HEK293 (cell line): ENCODE measurements at regions not wholly inside any gene's neighbourhood (a gene's known extent, or its start where the extent isn't known, plus 50 kb on each side); places are given as distances from the start of the nearest gene placed in this dataset.

Experiments
- CTCF ChIA-PET: fragments of 350-600 bp; formaldehyde crosslinking; extraction: SDS; loops from one replicate; lab custom pipeline; 2021; ENCODE audit warnings: antibody characterized with exemption; lab: Yijun Ruan, JAX
- POLR2A ChIA-PET: fragments of 300-600 bp; formaldehyde crosslinking; extraction: SDS; loops from one replicate; lab custom pipeline; 2020; ENCODE audit warnings: antibody characterized with exemption, inconsistent platforms; lab: Yijun Ruan, JAX
- H3K27ac ChIP-seq: fragments of 200-500 bp; sonication (Bioruptor generic); 2 replicates; pipeline ENCODE4 v1.5.1; 2014; ENCODE audit warnings: low read depth, low read length, control low read depth, inconsistent platforms; ENCODE audit errors: extremely low read depth
- H3K36me3 ChIP-seq, 2 experiments: fragments of 200-500 bp in 1 of 2; sonication (Bioruptor generic) in 1 of 2; 1 replicate in 1 of 2; 2 replicates in 1 of 2; pipeline ENCODE4 v1.5.1; 2014 to 2017; ENCODE audit warnings: inconsistent platforms in 2 of 2, low read length in 2 of 2; ENCODE audit not compliant: control insufficient read depth in 2 of 2, insufficient read depth in 1 of 2
- H3K4me1 ChIP-seq: fragments of 200-500 bp; sonication (Bioruptor generic); 2 replicates; pipeline ENCODE4 v1.5.1; 2014; ENCODE audit warnings: mild to moderate bottlenecking, low read length, inconsistent platforms; ENCODE audit not compliant: control insufficient read depth, insufficient read depth
- H3K4me3 ChIP-seq: 2 replicates; pipeline ENCODE4 v1.5.1; 2011; ENCODE audit warnings: low read depth, mild to moderate bottlenecking, control low read depth, low read length, moderate library complexity
- H3K9me3 ChIP-seq: fragments of 200-500 bp; sonication (Bioruptor generic); 2 replicates; pipeline ENCODE4 v1.5.1; 2014; ENCODE audit warnings: low read depth, low read length, inconsistent platforms; ENCODE audit not compliant: control insufficient read depth, insufficient read depth
- KLF9 ChIP-seq: fragments of 450-650 bp; formaldehyde crosslinking; IDR thresholded peaks from 2 replicates; pipeline ENCODE4 v1.5.1; 2016; ENCODE audit warnings: missing biosample characterization, missing genetic modification characterization, low read depth
- SALL2 ChIP-seq: fragments of 450-650 bp; formaldehyde crosslinking; IDR thresholded peaks from 2 replicates; pipeline ENCODE4 v1.5.0; 2017; ENCODE audit warnings: missing biosample characterization, mild to moderate bottlenecking, missing genetic modification characterization, borderline replicate concordance
- SCRT2 ChIP-seq: fragments of 450-650 bp; formaldehyde crosslinking; IDR thresholded peaks from 2 replicates; pipeline ENCODE4 v1.5.1; 2016; ENCODE audit warnings: missing biosample characterization, missing genetic modification characterization
- SP3 ChIP-seq: fragments of 450-650 bp; formaldehyde crosslinking; IDR thresholded peaks from 2 replicates; pipeline ENCODE4 v1.5.1; 2016; ENCODE audit warnings: missing biosample characterization, missing genetic modification characterization
- ZEB2 ChIP-seq: fragments of 450-650 bp; formaldehyde crosslinking; IDR thresholded peaks from 2 replicates; pipeline ENCODE4 v1.5.1; 2016; ENCODE audit warnings: missing biosample characterization, missing genetic modification characterization
- ZFP37 ChIP-seq: fragments of 450-650 bp; formaldehyde crosslinking; IDR thresholded peaks from 2 replicates; pipeline ENCODE4 v1.5.1; 2016; ENCODE audit warnings: missing biosample characterization, missing genetic modification characterization
- ZNF2 ChIP-seq: fragments of 450-650 bp; formaldehyde crosslinking; IDR thresholded peaks from 2 replicates; pipeline ENCODE4 v1.5.1; 2016; ENCODE audit warnings: missing biosample characterization, missing genetic modification characterization
- ZNF266 ChIP-seq: fragments of 450-650 bp; formaldehyde crosslinking; IDR thresholded peaks from 2 replicates; pipeline ENCODE4 v1.5.1; 2016; ENCODE audit warnings: missing biosample characterization, missing genetic modification characterization, low read depth
- ZNF292 ChIP-seq: fragments of 450-650 bp; formaldehyde crosslinking; IDR thresholded peaks from 2 replicates; pipeline ENCODE4 v1.5.1; 2016; ENCODE audit warnings: low read depth, missing biosample characterization, missing genetic modification characterization, borderline replicate concordance
- ZNF302 ChIP-seq: fragments of 450-650 bp; formaldehyde crosslinking; IDR thresholded peaks from 2 replicates; pipeline ENCODE4 v1.5.1; 2016; ENCODE audit warnings: missing biosample characterization, missing genetic modification characterization, low read depth
- ZNF501 ChIP-seq: fragments of 450-650 bp; formaldehyde crosslinking; IDR thresholded peaks from 2 replicates; pipeline ENCODE4 v1.5.1; 2016; ENCODE audit warnings: missing biosample characterization, missing genetic modification characterization
- ZNF514 ChIP-seq: fragments of 450-650 bp; formaldehyde crosslinking; IDR thresholded peaks from 2 replicates; pipeline ENCODE4 v1.5.1; 2016; ENCODE audit warnings: missing biosample characterization, missing genetic modification characterization
- ZNF561 ChIP-seq: fragments of 450-650 bp; IDR thresholded peaks from 2 replicates; pipeline ENCODE4 v1.5.1; 2018; ENCODE audit warnings: missing biosample characterization, missing genetic modification characterization, borderline replicate concordance
- ZNF785 ChIP-seq: fragments of 450-650 bp; formaldehyde crosslinking; IDR thresholded peaks from 2 replicates; pipeline ENCODE4 v1.5.1; 2016; ENCODE audit warnings: missing biosample characterization, missing genetic modification characterization
- ZNF837 ChIP-seq: fragments of 450-650 bp; formaldehyde crosslinking; IDR thresholded peaks from 2 replicates; pipeline ENCODE4 v1.5.1; 2016; ENCODE audit warnings: missing biosample characterization, missing genetic modification characterization
- TF ChIP-seq, protein P1 (sequence below): fragments of 450-650 bp; formaldehyde crosslinking; IDR thresholded peaks from 2 replicates; pipeline ENCODE4 v1.5.1; 2016; ENCODE audit warnings: missing biosample characterization, missing genetic modification characterization, borderline replicate concordance
- TF ChIP-seq, protein P2 (sequence below): fragments of 450-650 bp; formaldehyde crosslinking; IDR thresholded peaks from 2 replicates; pipeline ENCODE4 v1.5.1; 2016; ENCODE audit warnings: missing biosample characterization, missing genetic modification characterization
- TF ChIP-seq, protein P3 (sequence below): fragments of 450-650 bp; formaldehyde crosslinking; IDR thresholded peaks from 2 replicates; pipeline ENCODE4 v1.5.1; 2017; ENCODE audit warnings: missing biosample characterization, missing genetic modification characterization
- TF ChIP-seq, protein P4 (sequence below): fragments of 450-650 bp; formaldehyde crosslinking; IDR thresholded peaks from 2 replicates; pipeline ENCODE4 v1.5.1; 2017; ENCODE audit warnings: missing biosample characterization, missing genetic modification characterization

DNA sequence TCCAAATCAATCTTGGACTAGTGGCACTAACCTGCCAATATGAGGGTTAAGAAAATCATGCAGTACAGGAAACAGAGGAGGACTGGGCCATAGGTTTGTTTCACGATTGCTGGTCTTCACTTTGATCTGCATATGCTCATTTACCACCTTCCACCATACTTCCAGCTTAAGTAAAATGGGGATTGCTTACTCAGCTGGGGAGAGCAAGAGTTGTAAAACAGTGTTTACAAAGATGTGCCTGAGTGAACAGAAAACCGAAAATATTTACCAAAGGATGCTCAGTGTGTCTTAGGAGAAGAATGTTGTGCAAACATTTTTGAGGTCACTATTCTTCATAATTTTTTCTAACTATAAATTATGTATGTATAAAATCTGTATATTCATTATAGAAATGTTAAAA, 65.1 kb upstream of the DNAH5 start (continued):
- no peak for TF ChIP-seq ZNF501 (tag by site-specific recombination)

DNA sequence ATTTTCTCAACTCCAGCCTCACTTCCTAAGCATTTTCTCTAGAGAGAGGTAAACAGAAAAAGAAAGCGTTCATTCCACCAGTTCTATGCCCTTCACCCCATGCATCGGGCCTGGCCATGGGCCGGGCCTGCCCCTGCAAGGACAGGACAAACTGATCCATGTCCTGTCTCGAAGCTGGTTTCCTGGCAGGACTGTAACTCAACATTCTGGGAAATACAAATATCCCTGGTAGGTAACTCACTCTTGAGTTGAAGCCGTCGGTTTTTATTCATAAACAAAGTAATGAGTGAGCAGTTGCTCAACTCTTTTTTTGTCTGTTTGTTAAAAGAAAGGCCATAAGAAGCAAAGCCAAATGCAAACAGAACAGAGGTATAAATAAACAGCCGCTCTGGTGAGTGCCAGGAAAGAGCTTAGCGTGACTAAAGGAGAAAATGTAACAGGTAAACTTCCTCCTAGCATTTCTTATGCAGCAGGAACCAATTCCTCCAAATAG, 64.4 kb upstream of the DNAH5 start:
- Histone ChIP-seq H3K4me3 (no peak overlapping the region), H3K4me1 (peaks cover 18% of the 10 kb centered on the region), H3K36me3 (no peaks in the 10 kb centered on the region), H3K9me3 (no peaks in the 10 kb centered on the region), H3K27ac (no peak overlapping the region)
- CTCF ChIA-PET = interaction anchor here (0.9 kb wide), 1 partner anchor 21 kb away, joined by 3 read pairs; no protein-coding TSS in a partner anchor
- POLR2A ChIA-PET = no interaction called here
- no peak for TF ChIP-seq ZNF785 (tag by site-specific recombination)
- 0 out of 2 replicates have a peak, but pooled peaks have one; percentile 18 for TF ChIP-seq SCRT2 (tag by site-specific recombination)
- TF ChIP-seq, protein P1, sequence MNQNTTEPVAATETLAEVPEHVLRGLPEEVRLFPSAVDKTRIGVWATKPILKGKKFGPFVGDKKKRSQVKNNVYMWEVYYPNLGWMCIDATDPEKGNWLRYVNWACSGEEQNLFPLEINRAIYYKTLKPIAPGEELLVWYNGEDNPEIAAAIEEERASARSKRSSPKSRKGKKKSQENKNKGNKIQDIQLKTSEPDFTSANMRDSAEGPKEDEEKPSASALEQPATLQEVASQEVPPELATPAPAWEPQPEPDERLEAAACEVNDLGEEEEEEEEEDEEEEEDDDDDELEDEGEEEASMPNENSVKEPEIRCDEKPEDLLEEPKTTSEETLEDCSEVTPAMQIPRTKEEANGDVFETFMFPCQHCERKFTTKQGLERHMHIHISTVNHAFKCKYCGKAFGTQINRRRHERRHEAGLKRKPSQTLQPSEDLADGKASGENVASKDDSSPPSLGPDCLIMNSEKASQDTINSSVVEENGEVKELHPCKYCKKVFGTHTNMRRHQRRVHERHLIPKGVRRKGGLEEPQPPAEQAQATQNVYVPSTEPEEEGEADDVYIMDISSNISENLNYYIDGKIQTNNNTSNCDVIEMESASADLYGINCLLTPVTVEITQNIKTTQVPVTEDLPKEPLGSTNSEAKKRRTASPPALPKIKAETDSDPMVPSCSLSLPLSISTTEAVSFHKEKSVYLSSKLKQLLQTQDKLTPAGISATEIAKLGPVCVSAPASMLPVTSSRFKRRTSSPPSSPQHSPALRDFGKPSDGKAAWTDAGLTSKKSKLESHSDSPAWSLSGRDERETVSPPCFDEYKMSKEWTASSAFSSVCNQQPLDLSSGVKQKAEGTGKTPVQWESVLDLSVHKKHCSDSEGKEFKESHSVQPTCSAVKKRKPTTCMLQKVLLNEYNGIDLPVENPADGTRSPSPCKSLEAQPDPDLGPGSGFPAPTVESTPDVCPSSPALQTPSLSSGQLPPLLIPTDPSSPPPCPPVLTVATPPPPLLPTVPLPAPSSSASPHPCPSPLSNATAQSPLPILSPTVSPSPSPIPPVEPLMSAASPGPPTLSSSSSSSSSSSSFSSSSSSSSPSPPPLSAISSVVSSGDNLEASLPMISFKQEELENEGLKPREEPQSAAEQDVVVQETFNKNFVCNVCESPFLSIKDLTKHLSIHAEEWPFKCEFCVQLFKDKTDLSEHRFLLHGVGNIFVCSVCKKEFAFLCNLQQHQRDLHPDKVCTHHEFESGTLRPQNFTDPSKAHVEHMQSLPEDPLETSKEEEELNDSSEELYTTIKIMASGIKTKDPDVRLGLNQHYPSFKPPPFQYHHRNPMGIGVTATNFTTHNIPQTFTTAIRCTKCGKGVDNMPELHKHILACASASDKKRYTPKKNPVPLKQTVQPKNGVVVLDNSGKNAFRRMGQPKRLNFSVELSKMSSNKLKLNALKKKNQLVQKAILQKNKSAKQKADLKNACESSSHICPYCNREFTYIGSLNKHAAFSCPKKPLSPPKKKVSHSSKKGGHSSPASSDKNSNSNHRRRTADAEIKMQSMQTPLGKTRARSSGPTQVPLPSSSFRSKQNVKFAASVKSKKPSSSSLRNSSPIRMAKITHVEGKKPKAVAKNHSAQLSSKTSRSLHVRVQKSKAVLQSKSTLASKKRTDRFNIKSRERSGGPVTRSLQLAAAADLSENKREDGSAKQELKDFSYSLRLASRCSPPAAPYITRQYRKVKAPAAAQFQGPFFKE = no peak
- no peak for TF ChIP-seq ZFP37 (tag by site-specific recombination)

DNA sequence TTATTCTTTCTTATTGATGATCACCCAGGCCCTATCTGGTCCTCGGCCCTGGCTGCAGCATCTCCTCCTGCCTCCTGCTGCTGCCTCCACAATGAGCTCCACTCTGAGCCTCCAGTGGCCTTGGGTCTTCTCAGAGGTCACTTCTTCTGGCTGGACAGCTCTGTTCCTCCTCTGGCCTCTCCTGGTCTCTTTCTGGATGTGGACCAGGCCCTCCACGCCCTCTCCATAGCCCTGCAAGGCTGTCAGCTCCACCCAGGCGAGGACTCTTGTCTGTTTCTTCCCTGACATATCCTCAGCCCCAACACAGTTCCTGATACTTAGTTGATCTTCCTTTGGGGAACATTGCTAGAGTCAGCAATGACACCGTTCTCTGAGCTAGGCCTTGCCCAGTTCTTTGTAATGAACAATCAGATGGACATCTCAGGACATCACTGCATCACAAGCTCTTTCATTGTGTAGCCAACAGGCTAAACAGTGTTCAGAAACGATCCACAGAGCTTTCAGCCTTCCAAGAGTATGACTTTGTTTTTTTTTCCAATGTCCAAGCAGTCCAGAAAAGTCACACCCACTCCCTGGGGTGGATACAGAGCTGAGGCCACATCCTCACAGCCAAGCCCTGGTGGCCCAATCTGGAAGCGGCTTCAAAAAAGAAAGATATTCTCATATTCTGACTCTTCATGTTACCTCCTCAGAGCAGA, 62.5 kb upstream of the DNAH5 start:
- POLR2A ChIA-PET = interaction anchor here (1.6 kb wide), 1 partner anchor 10 kb away, joined by 6 read pairs; no protein-coding TSS in a partner anchor
- CTCF ChIA-PET = interaction anchor here (0.7 to 1.2 kb wide), 5 partner anchors 12 to 263 kb away, joined by 3 to 4 read pairs (median 3); no protein-coding TSS in a partner anchor
- TF ChIP-seq SALL2 (tag by site-specific recombination) (no peak), ZNF837 (no peak), ZNF292 (tag by site-specific recombination) (no peak), ZNF266 (tag by site-specific recombination) (no peak), ZNF514 (no peak), KLF9 (tag by site-specific recombination) (no peak), ZNF561 (tag by site-specific recombination) (no peak), ZNF302 (tag by site-specific recombination) (no peak), ZNF2 (tag by site-specific recombination) (no peak), ZEB2 (tag by site-specific recombination) (no peak), SP3 (tag by site-specific recombination) (no peak)
- TF ChIP-seq, protein P2, sequence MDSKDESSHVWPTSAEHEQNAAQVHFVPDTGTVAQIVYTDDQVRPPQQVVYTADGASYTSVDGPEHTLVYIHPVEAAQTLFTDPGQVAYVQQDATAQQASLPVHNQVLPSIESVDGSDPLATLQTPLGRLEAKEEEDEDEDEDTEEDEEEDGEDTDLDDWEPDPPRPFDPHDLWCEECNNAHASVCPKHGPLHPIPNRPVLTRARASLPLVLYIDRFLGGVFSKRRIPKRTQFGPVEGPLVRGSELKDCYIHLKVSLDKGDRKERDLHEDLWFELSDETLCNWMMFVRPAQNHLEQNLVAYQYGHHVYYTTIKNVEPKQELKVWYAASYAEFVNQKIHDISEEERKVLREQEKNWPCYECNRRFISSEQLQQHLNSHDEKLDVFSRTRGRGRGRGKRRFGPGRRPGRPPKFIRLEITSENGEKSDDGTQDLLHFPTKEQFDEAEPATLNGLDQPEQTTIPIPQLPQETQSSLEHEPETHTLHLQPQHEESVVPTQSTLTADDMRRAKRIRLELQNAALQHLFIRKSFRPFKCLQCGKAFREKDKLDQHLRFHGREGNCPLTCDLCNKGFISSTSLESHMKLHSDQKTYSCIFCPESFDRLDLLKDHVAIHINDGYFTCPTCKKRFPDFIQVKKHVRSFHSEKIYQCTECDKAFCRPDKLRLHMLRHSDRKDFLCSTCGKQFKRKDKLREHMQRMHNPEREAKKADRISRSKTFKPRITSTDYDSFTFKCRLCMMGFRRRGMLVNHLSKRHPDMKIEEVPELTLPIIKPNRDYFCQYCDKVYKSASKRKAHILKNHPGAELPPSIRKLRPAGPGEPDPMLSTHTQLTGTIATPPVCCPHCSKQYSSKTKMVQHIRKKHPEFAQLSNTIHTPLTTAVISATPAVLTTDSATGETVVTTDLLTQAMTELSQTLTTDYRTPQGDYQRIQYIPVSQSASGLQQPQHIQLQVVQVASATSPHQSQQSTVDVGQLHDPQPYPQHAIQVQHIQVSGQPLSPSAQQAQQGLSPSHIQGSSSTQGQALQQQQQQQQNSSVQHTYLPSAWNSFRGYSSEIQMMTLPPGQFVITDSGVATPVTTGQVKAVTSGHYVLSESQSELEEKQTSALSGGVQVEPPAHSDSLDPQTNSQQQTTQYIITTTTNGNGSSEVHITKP (tag by site-specific recombination) = no peak
- TF ChIP-seq, protein P3, sequence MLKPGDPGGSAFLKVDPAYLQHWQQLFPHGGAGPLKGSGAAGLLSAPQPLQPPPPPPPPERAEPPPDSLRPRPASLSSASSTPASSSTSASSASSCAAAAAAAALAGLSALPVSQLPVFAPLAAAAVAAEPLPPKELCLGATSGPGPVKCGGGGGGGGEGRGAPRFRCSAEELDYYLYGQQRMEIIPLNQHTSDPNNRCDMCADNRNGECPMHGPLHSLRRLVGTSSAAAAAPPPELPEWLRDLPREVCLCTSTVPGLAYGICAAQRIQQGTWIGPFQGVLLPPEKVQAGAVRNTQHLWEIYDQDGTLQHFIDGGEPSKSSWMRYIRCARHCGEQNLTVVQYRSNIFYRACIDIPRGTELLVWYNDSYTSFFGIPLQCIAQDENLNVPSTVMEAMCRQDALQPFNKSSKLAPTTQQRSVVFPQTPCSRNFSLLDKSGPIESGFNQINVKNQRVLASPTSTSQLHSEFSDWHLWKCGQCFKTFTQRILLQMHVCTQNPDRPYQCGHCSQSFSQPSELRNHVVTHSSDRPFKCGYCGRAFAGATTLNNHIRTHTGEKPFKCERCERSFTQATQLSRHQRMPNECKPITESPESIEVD = no peak
- TF ChIP-seq, protein P4, sequence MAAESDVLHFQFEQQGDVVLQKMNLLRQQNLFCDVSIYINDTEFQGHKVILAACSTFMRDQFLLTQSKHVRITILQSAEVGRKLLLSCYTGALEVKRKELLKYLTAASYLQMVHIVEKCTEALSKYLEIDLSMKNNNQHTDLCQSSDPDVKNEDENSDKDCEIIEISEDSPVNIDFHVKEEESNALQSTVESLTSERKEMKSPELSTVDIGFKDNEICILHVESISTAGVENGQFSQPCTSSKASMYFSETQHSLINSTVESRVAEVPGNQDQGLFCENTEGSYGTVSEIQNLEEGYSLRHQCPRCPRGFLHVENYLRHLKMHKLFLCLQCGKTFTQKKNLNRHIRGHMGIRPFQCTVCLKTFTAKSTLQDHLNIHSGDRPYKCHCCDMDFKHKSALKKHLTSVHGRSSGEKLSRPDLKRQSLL (tag by site-specific recombination) = no peak
- Histone ChIP-seq H3K4me1 (peaks cover 15% of the 10 kb centered on the region), H3K4me3 (no peak overlapping the region), H3K27ac (no peak overlapping the region), H3K9me3 (no peaks in the 10 kb centered on the region), H3K36me3 (no peaks in the 10 kb centered on the region)
